Esophagus squamous epithelium (tissue), 4 donors: ENCODE measurements at regions not wholly inside any gene's neighbourhood (a gene's known extent, or its start where the extent isn't known, plus 50 kb on each side); places are given as distances from the start of the nearest gene placed in this dataset.

ENCODE experiments used
- POLR2A ChIP-seq, 4 donors: fragments of 450-650 bp; IDR thresholded peaks; one replicate each; pipeline ENCODE4 v1.6.1; 2017; ENCODE audit warnings: antibody characterized with exemption in 4 of 4, mild to moderate bottlenecking in 4 of 4, moderate library complexity in 3 of 4
- TF ChIP-seq, protein P1 (sequence below), 6 experiments: fragments of 450-650 bp in 4 of 6; fragments of 200-600 bp in 2 of 6; sonication (generic) in 2 of 6; IDR thresholded peaks; one replicate each; pipeline ENCODE4 v1.5.1; 2016 to 2019; ENCODE audit warnings: antibody characterized with exemption in 6 of 6, mild to moderate bottlenecking in 4 of 6, moderate library complexity in 4 of 6

DNA sequence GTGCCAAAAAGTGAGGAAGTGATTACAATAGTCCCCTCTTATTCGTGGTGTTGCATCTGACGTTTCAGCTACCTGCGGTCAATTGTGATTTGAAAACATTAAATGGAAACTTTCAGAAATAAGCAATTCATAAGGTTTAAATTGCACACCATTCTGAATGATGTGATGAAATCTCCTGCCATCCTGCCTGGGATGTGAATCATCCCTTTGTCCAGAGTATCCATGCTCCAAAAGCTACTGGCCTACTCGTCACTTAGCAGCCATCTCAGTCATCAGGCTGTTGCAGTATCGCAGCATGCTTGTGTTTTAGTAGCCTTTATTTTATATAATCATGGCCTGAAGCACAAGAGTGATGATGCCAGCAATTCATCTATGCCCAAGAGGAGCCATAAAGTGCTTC lies 97.7 kb upstream of the CDCA7L start:
- TF ChIP-seq POLR2A (IDR thresholded peaks at IDR 0.05), result no peak
- TF ChIP-seq, protein P1, sequence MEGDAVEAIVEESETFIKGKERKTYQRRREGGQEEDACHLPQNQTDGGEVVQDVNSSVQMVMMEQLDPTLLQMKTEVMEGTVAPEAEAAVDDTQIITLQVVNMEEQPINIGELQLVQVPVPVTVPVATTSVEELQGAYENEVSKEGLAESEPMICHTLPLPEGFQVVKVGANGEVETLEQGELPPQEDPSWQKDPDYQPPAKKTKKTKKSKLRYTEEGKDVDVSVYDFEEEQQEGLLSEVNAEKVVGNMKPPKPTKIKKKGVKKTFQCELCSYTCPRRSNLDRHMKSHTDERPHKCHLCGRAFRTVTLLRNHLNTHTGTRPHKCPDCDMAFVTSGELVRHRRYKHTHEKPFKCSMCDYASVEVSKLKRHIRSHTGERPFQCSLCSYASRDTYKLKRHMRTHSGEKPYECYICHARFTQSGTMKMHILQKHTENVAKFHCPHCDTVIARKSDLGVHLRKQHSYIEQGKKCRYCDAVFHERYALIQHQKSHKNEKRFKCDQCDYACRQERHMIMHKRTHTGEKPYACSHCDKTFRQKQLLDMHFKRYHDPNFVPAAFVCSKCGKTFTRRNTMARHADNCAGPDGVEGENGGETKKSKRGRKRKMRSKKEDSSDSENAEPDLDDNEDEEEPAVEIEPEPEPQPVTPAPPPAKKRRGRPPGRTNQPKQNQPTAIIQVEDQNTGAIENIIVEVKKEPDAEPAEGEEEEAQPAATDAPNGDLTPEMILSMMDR (IDR thresholded peaks at IDR 0.05), result no peak
